Mesendoderm (in vitro differentiated cells): ENCODE measurements at regions not wholly inside any gene's neighbourhood (a gene's known extent, or its start where the extent isn't known, plus 50 kb on each side); places are given as distances from the start of the nearest gene placed in this dataset.

Source experiments
- DNase-seq: peaks from one replicate; pipeline ENCODE4 v3.0.0; 2013
- H2AK5ac ChIP-seq: 2 replicates; pipeline ENCODE4 v1.6.1; 2013; ENCODE audit warnings: low read length, inconsistent platforms
- H2BK120ac ChIP-seq: 2 replicates; pipeline ENCODE4 v1.6.1; 2013; ENCODE audit warnings: low read depth, mild to moderate bottlenecking, low read length, moderate library complexity, mixed read lengths
- H2BK15ac ChIP-seq: replicated peaks from 2 replicates; pipeline ENCODE4 v1.6.1; 2013; ENCODE audit warnings: low read depth, mild to moderate bottlenecking, moderate library complexity
- H2BK5ac ChIP-seq: 2 replicates; pipeline ENCODE4 v1.6.1; 2013; ENCODE audit warnings: low read length, inconsistent platforms
- H3K18ac ChIP-seq: 2 replicates; pipeline ENCODE4 v1.6.1; 2013; ENCODE audit warnings: mild to moderate bottlenecking, low read length, mixed read lengths
- H3K23ac ChIP-seq: one replicate; pipeline ENCODE4 v1.6.1; 2013; ENCODE audit warnings: low read length
- H3K27ac ChIP-seq: 2 replicates; pipeline ENCODE4 v1.5.1; 2013; ENCODE audit warnings: low read depth, mild to moderate bottlenecking, inconsistent platforms, low read length, moderate library complexity
- H3K27me3 ChIP-seq: 2 replicates; pipeline ENCODE4 v1.6.1; 2013; ENCODE audit warnings: low read length, control low read depth, mild to moderate bottlenecking, inconsistent platforms; ENCODE audit not compliant: insufficient read depth, poor library complexity
- H3K36me3 ChIP-seq: 2 replicates; pipeline ENCODE4 v1.6.1; 2013; ENCODE audit warnings: low read length, inconsistent platforms; ENCODE audit not compliant: control insufficient read depth, insufficient read depth
- H3K4ac ChIP-seq: one replicate; pipeline ENCODE4 v1.6.1; 2013; ENCODE audit warnings: low read depth, mild to moderate bottlenecking, low read length, moderate library complexity
- H3K4me1 ChIP-seq: 2 replicates; pipeline ENCODE4 v1.6.1; 2013; ENCODE audit warnings: low read depth, low read length, inconsistent platforms; ENCODE audit not compliant: control insufficient read depth
- H3K4me2 ChIP-seq: 2 replicates; pipeline ENCODE4 v1.6.1; 2013; ENCODE audit warnings: low read length
- H3K4me3 ChIP-seq: 2 replicates; pipeline ENCODE4 v1.5.1; 2013; ENCODE audit warnings: mild to moderate bottlenecking, low read length
- H3K56ac ChIP-seq: one replicate; pipeline ENCODE4 v1.6.1; 2013; ENCODE audit warnings: low read length
- H3K79me1 ChIP-seq: 2 replicates; pipeline ENCODE4 v1.6.1; 2013; ENCODE audit warnings: low read length, inconsistent platforms
- H3K79me2 ChIP-seq: 2 replicates; pipeline ENCODE4 v1.6.1; 2013; ENCODE audit warnings: mild to moderate bottlenecking, low read length; ENCODE audit not compliant: control insufficient read depth, insufficient read depth
- H3K9ac ChIP-seq: 2 replicates; pipeline ENCODE4 v1.6.1; 2013; ENCODE audit warnings: low read length, inconsistent platforms
- H4K5ac ChIP-seq: one replicate; pipeline ENCODE4 v1.6.1; 2013; ENCODE audit warnings: low read length
- H4K8ac ChIP-seq: one replicate; pipeline ENCODE4 v1.6.1; 2013; ENCODE audit warnings: low read depth, mild to moderate bottlenecking, control low read depth, low read length, moderate library complexity
- WGBS: extraction: QIAGEN DNeasy Blood & Tissue Kit; methylation state at CpG from one replicate; pipeline ENCODE4 v1.1.7; 2013; ENCODE audit warnings: low lambda C conversion rate, missing lambda C conversion rate; ENCODE audit not compliant: insufficient coverage; ENCODE audit errors: extremely low coverage; 5-methylcytosine and 5-hydroxymethylcytosine counted together

DNA sequence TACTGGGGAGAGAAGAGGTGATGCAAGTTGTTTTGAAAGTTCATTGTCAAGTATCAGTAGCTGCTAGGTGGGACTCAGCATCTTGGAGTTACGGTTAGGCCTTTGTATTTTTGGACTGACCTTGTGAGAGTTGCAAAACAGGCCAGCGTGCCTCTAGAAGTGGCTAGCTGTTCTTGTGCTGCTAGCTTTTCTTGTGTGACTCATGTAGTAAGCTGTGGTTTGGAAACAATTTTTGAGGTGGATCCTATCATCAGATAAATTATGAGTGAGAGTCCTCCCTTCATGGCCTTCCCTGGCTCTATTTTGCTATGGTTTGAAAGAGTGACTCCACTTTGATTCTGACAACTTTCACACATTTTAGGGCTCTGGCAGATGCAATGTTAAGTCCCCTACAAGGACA, 409.2 kb upstream of the HS6ST1 start:
- Histone ChIP-seq H3K4me1 (no peaks in the 10 kb centered on the region), H3K79me1 (no peaks in the 10 kb centered on the region), H3K18ac (no peak overlapping the region), H2BK120ac (no peak overlapping the region), H3K56ac (no peak overlapping the region), H3K23ac (no peak overlapping the region), H3K9ac (no peak overlapping the region), H3K27ac (no peak overlapping the region), H2BK15ac (no peak overlapping the region), H3K4ac (no peak overlapping the region), H4K8ac (no peak overlapping the region), H3K27me3 (no peaks in the 10 kb centered on the region), H3K4me3 (no peak overlapping the region), H3K4me2 (no peak overlapping the region), H2BK5ac (no peak overlapping the region), H3K79me2 (no peaks in the 10 kb centered on the region), H2AK5ac (no peak overlapping the region), H4K5ac (no peak overlapping the region), H3K36me3 (no peaks in the 10 kb centered on the region)
- WGBS: no CpG with 5 or more reads among the region's 2 CpGs
- no peak for DNase-seq

DNA sequence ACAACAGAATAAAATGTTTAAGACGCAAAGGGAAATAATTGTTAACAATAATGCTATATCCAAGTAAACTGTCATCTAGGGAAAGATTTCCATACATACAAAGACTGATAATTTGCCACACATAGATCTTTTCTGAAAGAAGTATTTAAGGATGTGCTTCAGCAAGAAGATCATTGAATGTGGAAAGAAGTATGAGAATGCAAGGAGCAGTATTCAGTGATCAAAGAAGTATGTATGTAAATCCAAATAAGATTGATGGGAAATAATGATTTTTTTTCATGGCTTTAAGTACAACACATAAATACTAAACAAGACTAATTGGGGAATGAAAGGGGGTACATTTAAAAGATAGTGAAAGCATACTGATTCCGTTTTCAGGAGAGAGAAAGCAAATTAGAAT, 410.4 kb upstream of the HS6ST1 start:
- H3K9ac ChIP-seq: no peak overlapping the region
- H3K23ac ChIP-seq: no peak overlapping the region
- no peak overlapping the region for H4K8ac ChIP-seq
- H3K79me1 ChIP-seq: no peaks in the 10 kb centered on the region
- H2BK120ac ChIP-seq: no peak overlapping the region
- no peak overlapping the region for H3K18ac ChIP-seq
- no peak overlapping the region for H3K4ac ChIP-seq
- no peaks in the 10 kb centered on the region for H3K79me2 ChIP-seq
- no peaks in the 10 kb centered on the region for H3K4me1 ChIP-seq
- WGBS: no CpG with 5 or more reads among the region's 2 CpGs
- no peak overlapping the region for H3K4me3 ChIP-seq
- H2BK5ac ChIP-seq: no peak overlapping the region
- no peaks in the 10 kb centered on the region for H3K27me3 ChIP-seq
- no peaks in the 10 kb centered on the region for H3K36me3 ChIP-seq
- no peak overlapping the region for H3K4me2 ChIP-seq
- no peak overlapping the region for H3K56ac ChIP-seq
- H3K27ac ChIP-seq: no peak overlapping the region
- H2AK5ac ChIP-seq: no peak overlapping the region
- no peak for DNase-seq
- H2BK15ac ChIP-seq: no peak overlapping the region
- H4K5ac ChIP-seq: no peak overlapping the region

DNA sequence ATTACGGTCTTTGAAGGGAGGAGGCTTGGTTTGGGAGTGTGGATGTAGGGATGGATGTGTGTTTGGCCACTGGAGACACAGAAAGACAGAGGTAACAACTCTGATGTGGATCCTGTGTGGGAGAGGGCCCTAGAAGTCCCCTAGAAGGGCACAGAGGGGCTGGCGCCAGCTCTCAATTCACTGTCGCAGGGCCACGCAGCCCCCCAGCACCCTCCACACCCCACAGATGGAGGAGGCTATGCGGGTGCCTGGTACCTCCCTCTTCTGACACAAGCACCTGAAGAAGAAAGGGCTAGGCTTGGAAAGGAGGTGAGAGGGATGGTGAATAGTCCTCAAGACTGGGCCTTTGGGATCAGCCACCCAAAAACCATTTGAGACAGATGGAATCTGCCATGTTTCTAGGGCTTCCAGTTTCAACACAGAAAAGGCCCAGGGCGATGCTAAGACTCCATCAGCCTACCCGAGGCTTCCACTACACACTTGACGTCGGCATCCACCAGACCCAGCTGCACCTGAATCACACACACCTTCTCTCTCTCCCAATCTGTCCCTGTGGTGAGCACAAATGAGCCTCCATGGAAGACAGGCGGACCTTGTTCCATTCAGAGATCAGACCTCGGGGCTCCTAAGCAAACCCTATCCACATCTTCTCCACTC, 413.5 kb upstream of the HS6ST1 start:
- no peak overlapping the region for H3K4me2 ChIP-seq
- H3K4ac ChIP-seq: no peak overlapping the region
- no peak for DNase-seq
- no peak overlapping the region for H3K4me3 ChIP-seq
- H3K23ac ChIP-seq: no peak overlapping the region
- no peak overlapping the region for H3K27ac ChIP-seq
- H3K79me2 ChIP-seq: no peaks in the 10 kb centered on the region
- no peak overlapping the region for H3K18ac ChIP-seq
- H4K5ac ChIP-seq: no peak overlapping the region
- no peaks in the 10 kb centered on the region for H3K4me1 ChIP-seq
- no peaks in the 10 kb centered on the region for H3K27me3 ChIP-seq
- H2BK15ac ChIP-seq: no peak overlapping the region
- H3K9ac ChIP-seq: no peak overlapping the region
- no peak overlapping the region for H3K56ac ChIP-seq
- H2BK5ac ChIP-seq: no peak overlapping the region
- no CpG with 5 or more reads among the region's 11 CpGs for WGBS
- H2AK5ac ChIP-seq: no peak overlapping the region
- no peaks in the 10 kb centered on the region for H3K36me3 ChIP-seq
- H3K79me1 ChIP-seq: no peaks in the 10 kb centered on the region
- no peak overlapping the region for H2BK120ac ChIP-seq
- no peak overlapping the region for H4K8ac ChIP-seq

DNA sequence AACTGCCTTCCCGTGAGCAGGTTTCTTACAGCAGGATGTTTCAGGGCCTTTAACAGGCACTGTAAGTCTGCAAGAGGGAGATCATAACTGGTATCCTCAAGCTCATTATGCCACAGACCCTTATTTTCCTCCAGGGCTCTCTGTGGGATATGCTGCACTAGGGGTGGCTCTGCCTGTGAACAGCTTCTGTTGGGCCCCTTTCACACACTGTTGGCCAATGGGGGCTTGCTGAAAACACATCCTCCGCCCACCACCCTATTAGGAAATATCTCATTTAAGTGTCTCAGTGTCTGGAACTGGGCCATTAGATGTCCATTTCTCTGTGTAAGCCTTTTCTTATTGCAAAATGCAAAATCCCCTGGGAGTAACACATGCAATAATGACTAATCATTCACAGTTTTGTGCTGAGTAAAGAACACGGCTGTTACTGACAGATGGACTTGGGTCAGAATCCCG, 414.3 kb upstream of the HS6ST1 start:
- H2AK5ac ChIP-seq: no peak overlapping the region
- no peaks in the 10 kb centered on the region for H3K79me1 ChIP-seq
- H3K18ac ChIP-seq: no peak overlapping the region
- no peak overlapping the region for H3K4me3 ChIP-seq
- no peak overlapping the region for H3K4me2 ChIP-seq
- no peaks in the 10 kb centered on the region for H3K79me2 ChIP-seq
- no peak overlapping the region for H4K5ac ChIP-seq
- no peaks in the 10 kb centered on the region for H3K4me1 ChIP-seq
- H2BK120ac ChIP-seq: no peak overlapping the region
- H3K27ac ChIP-seq: no peak overlapping the region
- H3K23ac ChIP-seq: no peak overlapping the region
- H3K9ac ChIP-seq: no peak overlapping the region
- no peak for DNase-seq
- H3K56ac ChIP-seq: no peak overlapping the region
- H4K8ac ChIP-seq: no peak overlapping the region
- H3K27me3 ChIP-seq: no peaks in the 10 kb centered on the region
- no peak overlapping the region for H2BK15ac ChIP-seq
- H2BK5ac ChIP-seq: no peak overlapping the region
- no peak overlapping the region for H3K4ac ChIP-seq
- no peaks in the 10 kb centered on the region for H3K36me3 ChIP-seq
- WGBS: no CpG with 5 or more reads among the region's 4 CpGs

DNA sequence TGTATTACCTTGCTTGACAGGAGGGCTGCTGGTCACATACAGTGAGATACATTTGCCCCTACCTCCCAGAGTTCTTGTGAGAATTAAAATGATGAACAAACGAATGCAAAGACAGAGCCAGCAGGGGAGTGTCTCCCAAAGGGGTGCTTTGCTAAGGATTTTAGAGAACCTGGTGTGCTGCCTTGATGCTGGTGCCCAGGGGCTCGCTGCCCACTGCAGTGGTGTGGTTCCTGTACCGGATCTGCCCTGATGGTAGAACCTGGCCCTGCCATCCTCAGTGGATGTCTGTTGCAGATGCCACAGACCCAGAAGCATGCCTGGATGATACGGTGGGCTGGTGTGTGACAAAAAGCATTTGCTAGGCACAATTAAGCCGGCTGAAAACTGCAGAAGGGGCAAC, 414.8 kb upstream of the HS6ST1 start:
- no peaks in the 10 kb centered on the region for H3K27me3 ChIP-seq
- H2AK5ac ChIP-seq: no peak overlapping the region
- H3K4ac ChIP-seq: no peak overlapping the region
- H2BK5ac ChIP-seq: no peak overlapping the region
- H3K4me3 ChIP-seq: no peak overlapping the region
- H3K4me2 ChIP-seq: no peak overlapping the region
- no peaks in the 10 kb centered on the region for H3K79me1 ChIP-seq
- no peaks in the 10 kb centered on the region for H3K79me2 ChIP-seq
- H3K9ac ChIP-seq: no peak overlapping the region
- no peak overlapping the region for H3K18ac ChIP-seq
- H4K8ac ChIP-seq: no peak overlapping the region
- no peaks in the 10 kb centered on the region for H3K4me1 ChIP-seq
- no peak overlapping the region for H3K56ac ChIP-seq
- no peak overlapping the region for H3K27ac ChIP-seq
- no peak overlapping the region for H2BK15ac ChIP-seq
- no peaks in the 10 kb centered on the region for H3K36me3 ChIP-seq
- H2BK120ac ChIP-seq: no peak overlapping the region
- no peak overlapping the region for H3K23ac ChIP-seq
- WGBS: no CpG with 5 or more reads among the region's 5 CpGs
- no peak for DNase-seq
- no peak overlapping the region for H4K5ac ChIP-seq
